ENCODE measurements at regions not wholly inside any gene's neighbourhood (a gene's known extent, or its start where the extent isn't known, plus 50 kb on each side); places are given as distances from the start of the nearest gene placed in this dataset.

GRCh38 chr3:105174017-105174615, 192.6 kb upstream of the ALCAM start:
- no peak for DNase-seq

DNA sequence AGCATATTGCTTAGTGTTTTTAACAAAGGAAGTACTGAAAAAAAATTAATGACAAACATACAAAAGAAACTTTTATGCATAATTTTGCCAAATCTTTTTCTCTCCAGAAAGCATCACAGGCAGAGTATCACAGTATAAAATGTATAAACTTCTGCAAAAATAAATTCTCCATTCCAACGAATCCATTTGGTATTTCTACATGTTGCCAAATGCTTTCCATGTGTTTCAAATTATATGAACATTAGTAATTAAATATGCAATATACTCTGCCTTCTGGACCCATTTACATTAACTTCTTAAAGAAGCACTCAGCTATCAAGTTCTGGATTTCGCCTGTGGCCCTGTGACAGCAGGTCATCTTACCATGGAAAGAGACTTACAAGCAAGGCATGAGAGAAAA, 189.1 kb upstream of the ALCAM start:
- DNase-seq: no peak

- no peak for DNase-seq
Measured at GRCh38 chr3:105187344-105187743, 179.4 kb upstream of the ALCAM start.

DNA sequence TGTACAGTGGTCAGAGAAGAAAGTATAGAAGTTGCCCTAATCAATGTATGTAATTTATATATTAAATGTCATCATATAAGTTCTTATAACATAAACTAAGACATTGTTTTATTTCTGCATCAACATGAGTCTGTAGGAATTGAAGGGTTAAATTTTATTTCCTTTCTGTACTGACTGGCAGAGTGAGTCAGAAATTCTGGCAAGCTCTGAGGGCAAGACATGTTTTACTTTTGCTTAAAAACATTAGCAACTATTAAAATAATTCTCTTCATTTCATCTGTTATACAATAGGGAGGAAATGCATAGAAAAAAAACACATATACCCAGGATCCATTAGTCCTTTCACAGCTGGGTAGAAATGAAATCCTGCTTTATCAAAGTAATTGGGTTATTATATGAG, 171.4 kb upstream of the ALCAM start:
- DNase-seq: no peak

DNA sequence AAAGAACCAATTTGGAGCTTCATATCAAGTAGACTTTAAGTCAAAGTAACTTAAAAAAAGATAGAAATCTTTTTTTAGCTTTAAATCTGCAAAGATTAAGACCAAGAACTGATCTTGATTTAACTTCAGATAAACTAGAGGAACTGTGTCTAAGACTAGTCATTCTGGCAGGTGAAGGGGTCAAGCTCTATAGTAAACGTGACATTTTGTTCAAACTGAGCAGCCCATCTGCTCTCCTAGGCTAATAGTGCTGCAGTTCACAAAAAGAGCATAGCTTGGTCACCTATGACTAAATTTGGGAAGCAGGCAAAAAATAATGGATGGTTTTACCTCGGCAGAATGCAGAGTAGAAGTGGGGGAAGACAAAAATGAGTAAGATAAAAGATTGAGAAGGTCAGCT, 168.8 kb upstream of the ALCAM start:
- DNase-seq: no peak

GRCh38 chr3:105199217-105199616, 167.5 kb upstream of the ALCAM start:
- DNase-seq: no peak

- no peak for DNase-seq
Measured at GRCh38 chr3:105210141-105210540, 156.6 kb upstream of the ALCAM start.

DNA sequence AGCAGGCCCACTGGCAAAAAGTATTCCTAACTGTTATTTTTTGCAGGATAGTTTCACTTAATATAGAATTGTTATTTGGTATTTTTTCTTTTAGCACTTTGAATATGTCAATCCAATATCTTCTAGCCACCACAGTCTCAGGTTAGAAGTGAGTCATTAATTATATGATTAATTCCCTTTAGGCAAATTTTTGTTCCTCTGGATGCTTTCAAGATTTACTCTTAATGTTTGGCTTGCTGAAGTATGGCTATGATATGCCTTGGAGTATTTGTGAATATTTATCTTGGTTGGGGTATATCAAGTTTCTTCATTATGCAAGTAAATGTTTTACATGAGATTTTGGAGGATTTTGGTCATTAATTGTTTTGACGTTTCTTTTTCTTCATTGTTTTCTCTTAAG, 152.1 kb upstream of the ALCAM start:
- DNase-seq: no peak

DNA sequence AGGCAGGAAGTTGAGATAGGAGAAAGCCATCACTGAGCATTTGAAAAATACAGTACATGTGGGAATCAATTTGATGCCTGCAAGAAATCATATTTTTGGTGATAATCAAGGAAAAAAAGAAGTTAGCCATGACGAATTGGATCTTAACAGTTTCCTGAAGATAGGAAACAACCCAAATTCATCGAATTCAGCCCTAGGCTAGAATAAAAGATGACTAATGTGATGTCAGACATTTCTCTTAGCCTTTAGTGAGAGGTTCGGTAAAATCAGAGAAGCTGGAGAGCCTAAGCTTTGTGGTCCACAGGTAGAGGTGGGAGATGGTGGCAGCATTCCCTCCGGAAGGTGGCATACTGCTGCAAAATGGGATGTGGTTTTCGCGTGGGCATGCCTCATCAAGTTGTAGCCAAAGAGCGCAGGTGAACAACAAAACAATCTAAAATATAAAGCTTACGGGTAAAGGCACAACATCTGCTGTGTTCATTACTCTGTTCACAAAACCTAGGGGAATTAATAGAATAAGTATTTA, 144.1 kb upstream of the ALCAM start:
- DNase-seq: no peak

- no peak for DNase-seq
Measured at GRCh38 chr3:105223815-105224214, 142.9 kb upstream of the ALCAM start.

GRCh38 chr3:105228696-105229095, 138.0 kb upstream of the ALCAM start:
- DNase-seq: no peak

GRCh38 chr3:105232553-105232952, 134.2 kb upstream of the ALCAM start:
- DNase-seq: peak; percentile 7 to 45 (median 28)

DNA sequence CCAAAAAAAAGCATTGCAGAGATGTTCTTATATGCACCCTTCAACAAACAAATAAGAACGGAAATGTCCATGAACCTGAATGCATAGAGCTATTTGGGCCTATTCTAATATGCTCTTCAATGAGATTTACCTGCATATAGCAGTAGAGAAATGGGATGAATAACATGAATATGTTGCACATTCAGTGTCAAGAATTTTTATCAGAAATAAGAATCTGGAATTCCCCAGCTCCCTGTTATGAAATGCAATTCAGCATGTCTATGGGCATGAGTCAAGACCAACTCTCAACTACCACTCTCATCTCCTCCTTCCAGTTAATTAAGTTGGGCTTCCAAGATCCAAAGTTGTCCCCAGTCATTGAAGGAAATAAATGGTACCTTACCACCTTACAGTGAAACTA, 133.7 kb upstream of the ALCAM start:
- DNase-seq: peak; percentile 41 to 67 (median 61)

GRCh38 chr3:105235221-105235620, 131.5 kb upstream of the ALCAM start:
- no peak for DNase-seq

DNA sequence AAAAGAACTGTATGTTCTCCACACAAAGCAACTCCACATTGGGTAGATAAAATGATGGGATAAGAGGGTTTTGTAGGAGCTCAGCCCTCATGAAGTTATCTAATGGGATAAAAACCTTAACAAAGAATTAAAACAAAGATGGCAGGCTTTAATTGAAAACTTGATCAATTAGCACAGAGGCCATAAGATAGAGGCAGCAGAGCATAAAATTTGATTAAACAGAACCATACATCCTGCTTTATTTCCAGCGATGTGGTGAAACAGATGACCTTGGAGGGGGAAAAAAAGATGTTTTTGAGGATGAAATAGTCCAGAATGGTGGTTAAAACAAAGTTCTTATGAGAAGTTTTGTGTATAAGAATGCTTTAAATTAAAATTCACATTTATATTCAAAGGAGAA, 130.9 kb upstream of the ALCAM start:
- DNase-seq: no peak

DNA sequence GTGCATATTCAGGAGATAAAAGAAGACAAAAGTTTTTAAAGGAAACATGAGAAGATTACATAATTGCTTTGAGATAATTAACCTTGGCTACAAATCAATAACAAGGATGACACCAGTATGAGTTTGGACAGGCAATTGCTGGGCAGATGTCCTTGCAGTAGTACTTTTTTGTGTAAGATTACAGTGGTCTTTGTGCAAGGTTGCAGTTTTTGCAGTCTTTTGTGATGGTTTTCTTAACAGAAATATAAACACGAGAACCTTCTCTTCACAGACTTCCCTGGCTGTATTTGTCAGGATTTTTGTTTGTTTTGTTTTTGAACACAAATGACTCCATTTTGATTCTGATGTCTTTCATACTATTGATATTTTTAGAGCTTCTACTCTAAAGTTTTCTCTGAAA, 128.3 kb upstream of the ALCAM start:
- DNase-seq: no peak

DNA sequence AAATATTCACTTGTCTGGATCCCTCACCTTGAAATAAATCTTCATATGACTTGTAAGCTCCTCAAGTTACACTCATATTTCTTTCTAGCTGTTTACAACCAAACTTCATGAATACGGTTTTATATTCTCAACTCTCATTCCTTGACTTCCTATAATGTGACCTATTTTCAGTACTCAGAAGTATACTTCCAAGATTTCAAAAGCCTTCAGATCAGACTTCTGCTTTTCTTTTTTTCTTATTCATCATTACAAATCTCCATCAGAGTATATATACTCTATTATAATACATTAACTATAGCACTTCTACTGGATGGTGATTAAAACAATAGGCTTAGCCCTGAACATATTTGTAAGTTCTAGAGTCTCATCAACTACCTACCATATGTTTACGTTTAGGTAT, 123.6 kb upstream of the ALCAM start:
- DNase-seq: peak in 2 of 3 donors; percentile 55 to 57

GRCh38 chr3:105246536-105246935, 120.2 kb upstream of the ALCAM start:
- no peak for DNase-seq

DNA sequence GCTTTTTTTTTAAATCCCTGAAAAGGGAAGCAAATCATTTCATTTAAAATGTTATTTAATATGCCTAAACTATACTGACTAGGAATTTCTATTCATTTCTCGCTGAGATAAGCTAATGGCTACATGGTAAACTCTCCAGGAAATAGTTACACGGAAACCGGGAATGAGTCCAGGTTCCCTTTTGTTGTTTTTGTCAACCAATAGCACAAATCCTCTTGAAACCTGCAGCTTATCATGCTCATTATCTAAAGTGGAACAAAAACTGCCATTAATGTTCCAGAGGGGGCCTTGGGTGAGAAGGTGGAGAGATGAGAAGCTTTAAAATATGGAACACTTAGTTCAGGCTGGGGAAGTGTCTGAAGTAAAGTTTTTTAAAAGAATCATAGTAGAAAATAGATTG, 113.5 kb upstream of the ALCAM start:
- no peak for DNase-seq

- DNase-seq: no peak
Measured at GRCh38 chr3:105254154-105254553, 112.6 kb upstream of the ALCAM start.

DNA sequence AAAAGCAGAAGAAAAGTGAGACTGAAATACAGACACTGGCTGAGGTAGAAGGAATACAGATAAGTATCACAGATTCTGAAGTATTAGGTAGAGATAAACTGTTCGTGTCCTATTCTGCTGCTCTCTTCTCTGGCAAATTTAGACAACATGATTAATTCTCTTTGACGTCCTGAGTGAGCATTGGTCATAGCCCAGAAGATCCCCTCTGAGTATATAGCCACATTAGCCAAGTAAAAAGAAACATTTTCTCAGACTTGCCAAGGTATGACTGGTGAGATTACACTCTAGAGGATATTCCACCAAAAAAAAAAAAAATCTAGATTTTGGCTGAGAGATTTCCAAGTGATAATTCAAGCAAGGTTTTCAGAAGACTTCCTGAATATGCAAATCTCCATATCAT, 111.4 kb upstream of the ALCAM start:
- DNase-seq: peak in 1 of 3 donors; percentile 14

GRCh38 chr3:105259496-105259895, 107.2 kb upstream of the ALCAM start:
- no peak for DNase-seq

DNA sequence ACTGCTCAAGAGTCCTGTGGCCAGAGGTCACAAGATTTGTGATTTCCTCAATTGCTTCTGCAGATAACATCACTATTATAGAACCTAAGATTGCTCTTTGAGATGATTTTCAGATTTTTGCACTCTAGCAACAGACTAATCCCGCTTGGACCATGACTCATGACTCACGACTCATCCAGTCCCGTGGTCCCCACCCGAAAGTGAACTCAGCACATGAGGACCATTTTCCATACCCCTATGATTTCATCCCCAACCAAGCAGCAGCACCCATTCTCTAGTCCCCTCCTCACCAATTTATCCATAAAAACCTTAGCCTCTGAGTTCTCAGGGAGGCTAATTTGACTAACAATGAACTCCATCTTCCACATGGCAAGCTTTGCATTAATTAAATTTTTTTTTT, 106.3 kb upstream of the ALCAM start:
- DNase-seq: peak; percentile 29 to 49 (median 39)

DNA sequence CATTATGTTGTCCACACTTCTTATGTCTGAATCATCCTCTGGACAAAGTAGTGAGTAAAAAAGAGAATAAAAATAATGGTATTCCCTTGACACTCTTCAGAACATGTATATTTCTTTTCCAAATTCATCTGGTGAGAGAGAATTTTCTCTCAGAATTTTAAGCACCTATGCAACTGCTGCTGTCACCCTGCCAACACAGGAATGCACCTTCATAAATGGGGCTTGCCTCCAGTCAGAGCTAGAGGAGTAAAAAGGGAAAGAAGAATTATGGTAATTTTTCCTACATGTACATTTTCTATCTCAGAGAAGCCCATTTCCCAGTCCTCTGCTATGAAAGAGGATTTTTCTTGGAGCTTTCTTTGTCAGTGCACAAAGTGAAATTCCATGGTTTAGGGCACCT, 92.2 kb upstream of the ALCAM start:
- no peak for DNase-seq

GRCh38 chr3:105274958-105275357, 91.8 kb upstream of the ALCAM start:
- no peak for DNase-seq

Measured in suppressor macrophage treated with lipopolysaccharide for 1 hour (primary cell).